A673 (cell line): ENCODE measurements at regions not wholly inside any gene's neighbourhood (a gene's known extent, or its start where the extent isn't known, plus 50 kb on each side); places are given as distances from the start of the nearest gene placed in this dataset.

ENCODE experiments used
- EZH2 ChIP-seq: fragments of 200-600 bp; sonication (generic); IDR thresholded peaks from 2 replicates; pipeline ENCODE4 v1.6.1; 2017; ENCODE audit warnings: borderline replicate concordance, low read depth, mild to moderate bottlenecking, mixed read lengths, antibody characterized with exemption, low read length; ENCODE audit not compliant: poor library complexity, severe bottlenecking
- TF ChIP-seq, protein P1 (sequence below): fragments of 300-800, 200-600 bp; sonication (generic); conservative IDR thresholded peaks from 2 replicates; pipeline ENCODE4 v1.5.1; 2017; ENCODE audit warnings: low read depth, mild to moderate bottlenecking, antibody characterized with exemption, low read length, moderate library complexity, mixed read lengths

- TF ChIP-seq, protein P1, sequence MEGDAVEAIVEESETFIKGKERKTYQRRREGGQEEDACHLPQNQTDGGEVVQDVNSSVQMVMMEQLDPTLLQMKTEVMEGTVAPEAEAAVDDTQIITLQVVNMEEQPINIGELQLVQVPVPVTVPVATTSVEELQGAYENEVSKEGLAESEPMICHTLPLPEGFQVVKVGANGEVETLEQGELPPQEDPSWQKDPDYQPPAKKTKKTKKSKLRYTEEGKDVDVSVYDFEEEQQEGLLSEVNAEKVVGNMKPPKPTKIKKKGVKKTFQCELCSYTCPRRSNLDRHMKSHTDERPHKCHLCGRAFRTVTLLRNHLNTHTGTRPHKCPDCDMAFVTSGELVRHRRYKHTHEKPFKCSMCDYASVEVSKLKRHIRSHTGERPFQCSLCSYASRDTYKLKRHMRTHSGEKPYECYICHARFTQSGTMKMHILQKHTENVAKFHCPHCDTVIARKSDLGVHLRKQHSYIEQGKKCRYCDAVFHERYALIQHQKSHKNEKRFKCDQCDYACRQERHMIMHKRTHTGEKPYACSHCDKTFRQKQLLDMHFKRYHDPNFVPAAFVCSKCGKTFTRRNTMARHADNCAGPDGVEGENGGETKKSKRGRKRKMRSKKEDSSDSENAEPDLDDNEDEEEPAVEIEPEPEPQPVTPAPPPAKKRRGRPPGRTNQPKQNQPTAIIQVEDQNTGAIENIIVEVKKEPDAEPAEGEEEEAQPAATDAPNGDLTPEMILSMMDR, result no peak
- TF ChIP-seq EZH2, result no peak
Observed at GRCh38 chr18:40849886-40850285, 1105.1 kb upstream of the PIK3C3 start.
